NCI-H2029 treated with DMSO at 0.1 percent for 48 hours (cell line): ENCODE measurements at regions not wholly inside any gene's neighbourhood (a gene's known extent, or its start where the extent isn't known, plus 50 kb on each side); places are given as distances from the start of the nearest gene placed in this dataset.

Experiments used
- DNase-seq: peaks from one replicate; lab custom pipeline; 2025; lab: John Stamatoyannopoulos, UW

- no peak for DNase-seq
Measured at GRCh38 chr4:108331905-108332632, 163.3 kb upstream of the LEF1 start.

DNA sequence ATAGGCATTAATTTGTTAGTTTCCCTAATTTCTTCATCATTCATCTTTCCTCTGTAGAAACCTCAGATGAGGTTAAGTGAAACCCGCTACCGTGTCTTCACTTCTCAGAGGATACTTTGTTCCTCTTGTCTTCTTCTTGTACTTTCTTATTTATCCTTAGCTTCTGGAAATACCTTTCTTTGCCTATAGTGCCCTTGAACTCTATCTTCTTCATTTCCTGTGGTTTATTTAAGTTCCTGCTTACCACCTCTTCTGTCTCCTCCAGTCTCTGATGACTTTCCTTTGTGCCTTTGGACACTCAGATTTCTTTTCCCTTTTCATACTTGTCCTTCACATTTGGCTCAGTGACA lies 159.6 kb upstream of the LEF1 start:
- no peak for DNase-seq

GRCh38 chr4:108327642-108328382 lies 159.1 kb upstream of the LEF1 start:
- no peak for DNase-seq

- DNase-seq: no peak
Measured at GRCh38 chr4:108325561-108325960, 156.8 kb upstream of the LEF1 start.

DNA sequence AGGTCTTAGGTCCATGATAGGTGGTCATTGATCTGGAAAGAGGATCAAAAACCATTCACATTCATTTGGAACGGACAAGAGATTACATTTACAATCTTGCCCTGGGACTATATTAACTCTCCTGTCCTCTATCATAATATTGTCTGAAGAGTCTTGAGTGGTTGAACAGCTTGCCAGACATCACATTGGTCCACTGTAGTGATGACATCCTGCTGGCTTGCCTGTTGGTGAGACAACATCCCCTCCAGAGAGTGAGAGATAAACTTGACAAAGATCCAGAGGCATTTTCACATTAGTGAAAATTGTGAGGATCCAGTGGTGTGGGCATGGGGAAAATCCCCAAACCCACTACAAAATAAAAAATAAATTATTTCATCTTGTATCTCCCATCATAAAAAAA lies 155.7 kb upstream of the LEF1 start:
- DNase-seq: no peak

- DNase-seq: no peak
Measured at GRCh38 chr4:108322497-108322896, 153.8 kb upstream of the LEF1 start.

GRCh38 chr4:108320061-108320460 lies 151.3 kb upstream of the LEF1 start:
- no peak for DNase-seq

DNA sequence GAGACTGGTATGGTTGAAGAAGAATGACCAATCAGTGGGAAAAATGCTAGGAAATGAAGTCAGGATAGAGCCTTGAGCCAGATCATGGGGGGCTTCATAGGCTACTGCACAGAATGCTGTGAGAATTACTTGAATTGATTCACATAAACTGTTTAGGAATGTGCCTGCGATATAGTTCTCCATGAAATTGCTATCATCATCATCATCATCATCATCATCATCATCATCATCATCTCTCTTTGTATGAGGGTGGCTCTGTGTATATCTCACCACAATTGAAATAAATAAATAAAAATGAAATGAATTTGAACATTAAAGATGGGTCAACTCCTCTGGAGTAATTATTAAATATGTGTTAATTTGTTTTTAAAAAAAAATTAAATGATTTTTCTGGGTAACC lies 148.6 kb upstream of the LEF1 start:
- no peak for DNase-seq

DNA sequence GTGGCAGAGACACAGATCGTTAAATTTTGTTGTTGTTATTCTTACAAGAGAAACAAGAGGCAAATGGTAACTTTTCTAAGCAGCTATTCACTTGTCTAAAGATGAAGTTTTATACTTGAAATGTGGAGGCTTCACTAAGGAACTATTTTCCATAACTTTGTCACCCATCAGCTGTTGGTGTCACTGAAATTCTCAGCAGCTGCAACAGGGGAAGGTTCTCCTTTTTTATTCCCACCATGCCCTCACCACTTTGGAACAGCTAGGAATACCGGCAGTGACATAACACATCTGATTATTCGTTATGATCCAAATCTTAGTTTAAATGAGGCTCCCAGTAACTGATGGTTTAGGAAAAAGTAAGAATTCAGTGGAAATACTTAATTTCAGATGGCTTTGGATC lies 147.0 kb upstream of the LEF1 start:
- DNase-seq: no peak

DNA sequence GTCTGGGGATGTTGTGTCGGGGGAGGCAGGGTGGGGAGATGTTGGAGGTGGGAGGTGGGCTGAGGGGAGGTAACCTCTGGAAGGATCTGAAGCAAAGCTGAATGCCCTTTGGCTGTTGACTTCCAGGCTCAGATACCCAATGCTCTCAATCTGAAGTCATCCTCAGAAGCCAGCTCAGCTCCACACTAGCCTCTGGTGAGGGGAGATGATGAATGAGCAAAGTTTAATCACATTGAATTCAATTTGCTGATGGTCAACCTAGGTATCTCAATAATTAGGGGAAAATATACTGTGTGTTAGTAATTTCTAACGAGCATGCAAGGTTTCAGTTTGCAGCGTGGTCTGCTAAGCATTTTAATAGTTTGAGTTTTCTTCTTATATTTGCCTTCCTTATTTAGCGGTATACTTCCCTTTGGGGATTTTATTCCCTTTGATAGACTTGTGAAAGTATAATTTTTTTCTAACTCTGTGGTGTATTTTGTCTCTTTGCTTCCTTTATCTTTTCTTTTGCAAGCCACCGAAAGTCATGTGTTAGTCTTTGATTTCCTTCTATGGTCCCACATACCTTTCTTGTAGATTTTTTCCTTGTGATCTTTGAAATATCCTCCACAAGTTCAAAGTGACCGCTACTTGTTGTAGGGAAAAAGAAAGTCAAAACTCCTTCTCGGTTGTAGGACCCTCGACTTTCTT lies 146.3 kb upstream of the LEF1 start:
- DNase-seq: no peak

DNA sequence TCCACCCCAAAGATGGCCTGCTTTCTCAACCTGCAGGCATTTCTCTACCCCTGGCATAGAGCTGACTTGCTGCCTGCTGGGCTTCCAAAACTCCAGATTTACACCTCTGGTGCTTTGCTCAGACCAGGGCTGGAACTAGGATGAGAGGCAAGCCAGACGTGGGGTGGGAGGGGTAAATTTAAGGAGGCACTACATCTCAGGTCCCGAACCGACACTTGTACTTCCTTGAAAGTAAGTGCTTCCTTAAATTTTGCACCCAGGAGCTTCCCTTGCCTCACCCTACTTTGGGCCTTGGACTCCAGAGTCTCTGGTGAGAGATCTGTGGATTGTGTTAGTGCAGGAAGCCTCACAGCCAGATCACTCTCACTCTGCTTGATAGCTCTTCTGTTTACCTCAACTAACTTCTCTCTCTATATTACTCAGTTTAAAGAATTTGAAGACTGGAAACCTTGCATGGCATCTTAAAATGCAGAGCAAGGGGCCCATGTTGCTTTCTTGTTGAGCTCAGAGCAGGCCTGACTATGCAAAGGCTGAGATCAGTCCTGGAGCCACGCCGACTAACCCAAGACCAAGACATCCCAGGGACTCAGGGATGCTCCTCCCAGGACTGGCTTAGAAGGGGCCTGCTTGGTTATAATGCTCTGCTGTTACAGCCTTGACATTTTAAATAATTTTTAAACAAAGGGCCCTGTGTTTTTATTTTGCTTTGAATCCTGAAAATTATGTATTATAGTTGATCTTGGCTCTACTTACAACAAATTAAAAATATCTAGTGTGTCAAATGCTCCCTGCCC lies 145.0 kb upstream of the LEF1 start:
- DNase-seq: no peak

GRCh38 chr4:108311313-108311712 lies 142.6 kb upstream of the LEF1 start:
- no peak for DNase-seq

DNA sequence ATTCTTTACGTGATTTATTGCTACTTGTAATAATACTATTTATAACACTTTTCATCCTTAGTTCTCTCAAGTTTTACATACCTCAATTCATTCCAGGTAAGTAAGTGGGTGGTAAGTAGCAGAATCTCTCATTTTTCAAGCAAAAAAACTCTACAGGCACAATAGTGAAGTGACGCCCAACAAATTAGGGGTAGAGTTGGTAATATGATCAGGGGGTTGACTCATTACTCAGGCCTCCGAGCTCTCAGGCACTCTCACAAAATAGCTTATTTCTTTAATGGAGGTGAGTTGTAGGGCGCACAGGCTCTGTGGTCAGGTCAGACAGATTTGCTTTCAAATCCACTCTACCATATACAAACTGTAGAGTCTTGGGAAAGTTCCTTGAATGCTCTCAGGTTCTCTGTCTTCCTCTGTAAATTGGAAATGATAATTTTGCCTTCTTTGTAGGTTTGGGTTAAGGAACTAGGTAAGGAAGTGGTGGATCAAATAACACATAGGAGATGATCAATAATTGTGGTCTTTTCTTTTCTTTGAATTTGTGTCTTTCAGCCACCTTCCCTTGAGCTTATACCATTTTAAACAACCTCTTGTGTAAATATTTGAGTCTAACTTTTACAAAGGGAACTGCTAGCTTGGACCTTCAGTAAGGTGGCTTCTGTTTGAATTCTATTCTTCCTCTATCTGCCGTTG lies 134.9 kb upstream of the LEF1 start:
- no peak for DNase-seq

GRCh38 chr4:108301545-108302251 lies 133.0 kb upstream of the LEF1 start:
- DNase-seq: no peak

- DNase-seq: no peak
Measured at GRCh38 chr4:108297605-108298004, 128.9 kb upstream of the LEF1 start.

DNA sequence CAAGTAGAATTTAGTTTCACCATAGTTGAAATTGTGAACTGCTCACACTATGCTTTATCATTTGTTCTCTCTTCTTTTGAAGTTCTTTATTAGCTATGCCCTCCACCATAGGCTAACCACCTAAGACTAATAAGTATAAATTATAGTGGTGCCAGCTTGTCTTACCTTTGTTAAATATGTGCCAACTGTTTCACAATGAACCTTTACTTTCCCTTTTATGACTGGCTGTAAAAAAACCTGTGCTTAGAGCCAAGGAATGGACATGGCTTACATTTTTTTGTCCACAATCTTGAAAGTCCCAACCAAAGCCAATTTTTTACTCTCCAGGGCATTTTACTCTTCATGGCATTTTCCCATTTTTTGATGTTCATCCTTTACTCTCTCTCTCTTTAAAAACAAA lies 123.5 kb upstream of the LEF1 start:
- DNase-seq: no peak

GRCh38 chr4:108291137-108291536 lies 122.4 kb upstream of the LEF1 start:
- DNase-seq: no peak

- no peak for DNase-seq
Measured at GRCh38 chr4:108287834-108288413, 119.2 kb upstream of the LEF1 start.

DNA sequence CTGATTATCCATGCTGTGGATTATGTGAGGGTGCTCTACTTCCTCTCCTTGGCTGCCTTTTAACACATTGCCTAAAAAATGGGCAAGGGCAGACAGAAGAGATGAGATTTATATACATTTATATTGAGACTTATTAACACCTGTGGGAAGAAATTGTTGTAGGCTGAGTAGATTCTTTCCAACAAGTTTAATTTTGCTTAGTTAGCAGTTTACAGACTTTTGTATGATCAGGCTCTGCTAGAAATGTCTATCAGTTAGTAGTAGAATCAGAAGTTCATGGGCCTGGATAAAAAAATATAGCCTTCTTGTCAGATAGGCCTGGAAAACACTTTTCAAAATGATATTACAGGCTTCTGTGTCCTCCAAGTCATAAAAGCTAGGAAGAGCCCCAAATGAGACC lies 111.3 kb upstream of the LEF1 start:
- no peak for DNase-seq

DNA sequence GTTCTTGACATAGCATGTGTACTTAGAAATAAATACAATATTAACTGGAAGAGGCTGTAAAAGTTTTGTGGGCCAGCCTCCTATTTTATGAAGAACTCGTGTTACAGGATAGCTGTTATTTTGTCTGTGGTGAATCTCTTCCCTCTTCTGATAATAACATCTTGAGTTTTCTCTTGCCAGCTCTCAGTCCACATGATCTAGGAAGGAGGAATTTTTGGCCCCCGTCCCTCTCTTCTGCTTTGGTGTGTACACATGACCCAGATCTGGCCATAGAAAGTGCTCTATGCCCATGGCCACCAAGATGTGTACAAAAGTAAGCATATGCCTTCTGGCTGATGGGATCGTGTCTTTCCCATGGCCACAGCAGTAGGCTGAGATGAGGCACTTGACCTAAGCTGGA lies 108.0 kb upstream of the LEF1 start:
- no peak for DNase-seq

- DNase-seq: no peak
Measured at GRCh38 chr4:108272986-108273385, 104.3 kb upstream of the LEF1 start.
